GM12878 (cell line): ENCODE measurements at regions not wholly inside any gene's neighbourhood (a gene's known extent, or its start where the extent isn't known, plus 50 kb on each side); places are given as distances from the start of the nearest gene placed in this dataset.

ENCODE experiments used
- CHD2 ChIP-seq: IDR thresholded peaks from 2 replicates; pipeline ENCODE4 v1.6.1; 2011; ENCODE audit warnings: low read depth, low read length, improper control_type of control experiment, borderline replicate concordance
- TAF1 ChIP-seq: IDR thresholded peaks from 2 replicates; pipeline ENCODE4 v1.6.1; 2011; ENCODE audit warnings: mild to moderate bottlenecking, low read depth, low read length, borderline replicate concordance

- no peak for TF ChIP-seq TAF1
- TF ChIP-seq CHD2: no peak
Observed at GRCh38 chr5:156188016-156188415, 138.9 kb upstream of the SGCD start.
